ENCODE measurements at regions not wholly inside any gene's neighbourhood (a gene's known extent, or its start where the extent isn't known, plus 50 kb on each side); places are given as distances from the start of the nearest gene placed in this dataset.

- Histone ChIP-seq H3K4me1 (no peaks in the 10 kb centered on the region), H3K9me3 (replicated peaks) (no peaks in the 10 kb centered on the region), H3K27ac (no peak overlapping the region), H3K4me3 (no peak overlapping the region), H3K27me3 (peaks cover 13% of the 10 kb centered on the region), H3K36me3 (no peaks in the 10 kb centered on the region)
- DNase-seq = no peak
Observed at GRCh38 chr7:156275292-156275691, 365.3 kb upstream of the RNF32 start.

GRCh38 chr7:156274557-156274956, 366.0 kb upstream of the RNF32 start:
- Histone ChIP-seq H3K36me3 (no peaks in the 10 kb centered on the region), H3K4me1 (no peaks in the 10 kb centered on the region), H3K27ac (no peak overlapping the region), H3K27me3 (peaks cover 13% of the 10 kb centered on the region), H3K9me3 (replicated peaks) (no peaks in the 10 kb centered on the region), H3K4me3 (no peak overlapping the region)
- DNase-seq = no peak

- Histone ChIP-seq H3K27me3 (peaks cover 24% of the 10 kb centered on the region), H3K4me3 (no peak overlapping the region)
Observed at GRCh38 chr7:156261581-156261980, 379.0 kb upstream of the RNF32 start.

GRCh38 chr7:156257904-156258303, 382.7 kb upstream of the RNF32 start:
- H3K27me3 ChIP-seq = peaks cover 34% of the 10 kb centered on the region
- no peak for DNase-seq
- H3K27ac ChIP-seq = no peak overlapping the region

More at GRCh38 chr7:156261581-156261980, 379.0 kb upstream of the RNF32 start:
- no peak overlapping the region for H3K27ac ChIP-seq
- no peaks in the 10 kb centered on the region for H3K36me3 ChIP-seq
- DNase-seq = no peak
- H3K4me1 ChIP-seq = no peaks in the 10 kb centered on the region
- H3K9me3 ChIP-seq (replicated peaks) = no peaks in the 10 kb centered on the region

GRCh38 chr7:156255635-156256034, 384.9 kb upstream of the RNF32 start:
- Histone ChIP-seq H3K4me1 (no peaks in the 10 kb centered on the region), H3K4me3 (no peak overlapping the region), H3K27ac (no peak overlapping the region), H3K36me3 (no peaks in the 10 kb centered on the region), H3K27me3 (peaks cover 50% of the 10 kb centered on the region), H3K9me3 (replicated peaks) (no peaks in the 10 kb centered on the region; the same call in 1 of the 2 replicates)
- no peak for DNase-seq

More at GRCh38 chr7:156257904-156258303, 382.7 kb upstream of the RNF32 start:
- Histone ChIP-seq H3K4me3 (no peak overlapping the region), H3K4me1 (no peaks in the 10 kb centered on the region), H3K36me3 (no peaks in the 10 kb centered on the region), H3K9me3 (replicated peaks) (no peaks in the 10 kb centered on the region; the same call in 1 of the 2 replicates)

GRCh38 chr7:156251861-156252260, 388.7 kb upstream of the RNF32 start:
- no peak for DNase-seq
- Histone ChIP-seq H3K9me3 (replicated peaks) (no peaks in the 10 kb centered on the region; the same call in 1 of the 2 replicates), H3K36me3 (no peaks in the 10 kb centered on the region), H3K4me3 (no peak overlapping the region), H3K27ac (no peak overlapping the region), H3K27me3 (peaks cover 34% of the 10 kb centered on the region), H3K4me1 (no peaks in the 10 kb centered on the region)

GRCh38 chr7:156240532-156240931, 400.0 kb upstream of the RNF32 start:
- H3K27me3 ChIP-seq = 0 out of 2 replicates have a peak, but pooled peaks cover 6% of the 10 kb centered on the region
- no peak for DNase-seq
- no peak overlapping the region for H3K4me3 ChIP-seq
- no peaks in the 10 kb centered on the region for H3K36me3 ChIP-seq
- no peak overlapping the region for H3K27ac ChIP-seq
- no peaks in the 10 kb centered on the region for H3K4me1 ChIP-seq
- H3K9me3 ChIP-seq (replicated peaks) = no peaks in the 10 kb centered on the region

GRCh38 chr7:156238366-156239133, 402.0 kb upstream of the RNF32 start:
- H3K27ac ChIP-seq = no peak overlapping the region
- no peaks in the 10 kb centered on the region; the same call in 1 of the 2 replicates for H3K9me3 ChIP-seq (replicated peaks)
- H3K4me3 ChIP-seq = no peak overlapping the region
- no peak for DNase-seq
- H3K36me3 ChIP-seq = no peaks in the 10 kb centered on the region
- 0 out of 2 replicates have a peak, but pooled peaks cover 6% of the 10 kb centered on the region for H3K27me3 ChIP-seq
- no peaks in the 10 kb centered on the region for H3K4me1 ChIP-seq

- no peak for DNase-seq
Observed at GRCh38 chr7:156237614-156238013, 403.0 kb upstream of the RNF32 start.

GRCh38 chr7:156236936-156237599, 403.5 kb upstream of the RNF32 start:
- Histone ChIP-seq H3K27ac (no peak overlapping the region), H3K36me3 (no peaks in the 10 kb centered on the region), H3K4me3 (no peak overlapping the region), H3K27me3 (0 out of 2 replicates have a peak, but pooled peaks cover 6% of the 10 kb centered on the region), H3K9me3 (replicated peaks) (no peaks in the 10 kb centered on the region; the same call in 1 of the 2 replicates), H3K4me1 (no peaks in the 10 kb centered on the region)
- DNase-seq = no peak

More at GRCh38 chr7:156237614-156238013, 403.0 kb upstream of the RNF32 start:
- Histone ChIP-seq H3K4me1 (no peaks in the 10 kb centered on the region), H3K36me3 (no peaks in the 10 kb centered on the region), H3K27me3 (0 out of 2 replicates have a peak, but pooled peaks cover 6% of the 10 kb centered on the region), H3K4me3 (no peak overlapping the region), H3K27ac (no peak overlapping the region), H3K9me3 (replicated peaks) (no peaks in the 10 kb centered on the region; the same call in 1 of the 2 replicates)

GRCh38 chr7:156236181-156236889, 404.2 kb upstream of the RNF32 start:
- Histone ChIP-seq H3K9me3 (replicated peaks) (no peaks in the 10 kb centered on the region; the same call in 1 of the 2 replicates), H3K4me3 (no peak overlapping the region), H3K27ac (no peak overlapping the region), H3K27me3 (0 out of 2 replicates have a peak, but pooled peaks cover 6% of the 10 kb centered on the region), H3K36me3 (no peaks in the 10 kb centered on the region), H3K4me1 (no peaks in the 10 kb centered on the region)
- no peak for DNase-seq

- Histone ChIP-seq H3K4me1 (no peaks in the 10 kb centered on the region), H3K4me3 (no peak overlapping the region), H3K36me3 (no peaks in the 10 kb centered on the region), H3K27me3 (0 out of 2 replicates have a peak, but pooled peaks cover 6% of the 10 kb centered on the region), H3K9me3 (replicated peaks) (no peaks in the 10 kb centered on the region; the same call in 1 of the 2 replicates), H3K27ac (no peak overlapping the region)
- DNase-seq = no peak
Observed at GRCh38 chr7:156234666-156235494, 405.7 kb upstream of the RNF32 start.

GRCh38 chr7:156234192-156234591, 406.4 kb upstream of the RNF32 start:
- no peaks in the 10 kb centered on the region; the same call in 1 of the 2 replicates for H3K9me3 ChIP-seq (replicated peaks)
- 0 out of 2 replicates have a peak, but pooled peaks cover 6% of the 10 kb centered on the region for H3K27me3 ChIP-seq

More at GRCh38 chr7:156234192-156234591, 406.4 kb upstream of the RNF32 start:
- no peak overlapping the region for H3K27ac ChIP-seq
- H3K4me3 ChIP-seq = no peak overlapping the region
- DNase-seq = no peak
- H3K4me1 ChIP-seq = no peaks in the 10 kb centered on the region
- no peaks in the 10 kb centered on the region for H3K36me3 ChIP-seq

Data from SJCRH30 (cell line).